Forelimb muscle (tissue), 1 donor: ENCODE measurements at regions not wholly inside any gene's neighbourhood (a gene's known extent, or its start where the extent isn't known, plus 50 kb on each side); places are given as distances from the start of the nearest gene placed in this dataset.
"Not testable (repeated sequence)": the region's sequence is repeated elsewhere in the genome, so short reads cannot be mapped to it uniquely, and the experiment has no call there.

Source experiments
- DNase-seq: peaks from one replicate; pipeline ENCODE4 v3.0.0-alpha.2; 2013; ENCODE audit warnings: low read depth

DNA sequence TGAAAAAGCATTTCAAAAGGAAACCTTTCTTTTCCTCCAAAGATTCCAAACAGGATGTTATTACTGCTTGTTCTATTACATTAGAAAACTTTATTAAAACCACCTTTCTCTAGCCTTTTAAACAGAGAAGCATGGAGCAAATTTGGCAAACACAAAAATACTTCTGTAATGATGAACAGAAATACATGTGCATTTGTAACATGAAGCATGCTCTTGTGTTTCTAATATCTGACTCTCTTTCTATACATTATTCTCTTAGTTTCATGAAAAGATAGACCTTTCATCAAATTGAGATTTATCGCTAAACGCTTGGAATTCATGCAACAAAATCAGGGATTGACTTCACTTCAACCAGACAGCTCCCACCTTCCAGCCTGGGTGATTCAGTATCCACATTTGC lies 152.8 kb upstream of the IRS2 start:
- DNase-seq, result peak; percentile 13

GRCh38 chr13:109938255-109938936 lies 152.0 kb upstream of the IRS2 start:
- DNase-seq, result peak; percentile 89

- DNase-seq, result not testable (repeated sequence)
Measured at GRCh38 chr13:109934520-109934919, 148.1 kb upstream of the IRS2 start.

GRCh38 chr13:109933476-109933875 lies 147.1 kb upstream of the IRS2 start:
- DNase-seq, result no peak

- no peak for DNase-seq
Measured at GRCh38 chr13:109924376-109924775, 138.0 kb upstream of the IRS2 start.

DNA sequence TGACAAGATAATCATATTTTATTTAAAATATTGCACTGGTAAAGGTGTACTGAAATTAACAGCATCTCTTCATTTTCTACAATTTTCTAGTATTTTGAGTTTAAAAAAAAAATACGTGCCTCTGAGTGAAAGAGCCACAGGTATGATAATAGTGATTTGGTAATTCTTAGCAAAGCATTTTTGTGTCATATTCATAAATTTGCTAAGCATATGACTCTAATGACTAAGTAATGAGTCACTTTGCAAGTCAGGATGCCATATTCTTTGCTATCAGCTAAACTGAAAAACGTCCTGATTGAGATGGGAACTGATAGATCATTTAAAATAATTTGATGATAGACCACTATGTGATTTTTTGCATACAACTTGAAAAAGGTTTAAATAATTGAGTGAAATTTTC lies 136.1 kb upstream of the IRS2 start:
- no peak for DNase-seq

DNA sequence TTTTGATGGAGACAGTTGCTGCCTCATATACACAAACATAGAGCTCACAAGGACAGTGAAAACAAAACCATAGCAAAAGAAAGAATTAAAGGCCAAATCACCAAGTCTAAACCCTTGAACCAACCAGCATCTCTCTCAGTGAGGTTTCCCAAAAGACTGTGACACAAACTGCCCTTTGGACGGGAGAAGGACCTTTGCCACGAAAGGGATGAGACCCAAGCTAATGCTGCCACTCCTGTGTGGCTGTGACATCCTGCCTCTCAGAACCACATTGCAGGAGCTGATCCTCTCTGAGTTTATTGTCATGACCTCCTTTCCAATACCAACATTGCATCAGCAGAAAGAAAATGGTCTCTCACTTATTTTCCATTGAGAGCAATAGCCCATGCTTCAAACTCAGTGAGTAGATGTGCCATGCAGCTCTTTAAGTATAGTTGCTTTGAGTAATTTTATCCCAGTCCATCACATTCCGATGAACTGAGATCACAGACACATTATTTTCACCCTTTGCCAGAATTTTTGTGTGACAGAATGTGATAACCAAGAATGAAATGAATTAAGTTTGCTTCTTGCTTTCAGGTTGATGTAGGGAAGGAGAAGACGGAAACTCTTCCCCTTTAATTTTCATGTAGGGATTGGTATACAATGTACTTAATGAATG lies 133.5 kb upstream of the IRS2 start:
- no peak for DNase-seq

DNA sequence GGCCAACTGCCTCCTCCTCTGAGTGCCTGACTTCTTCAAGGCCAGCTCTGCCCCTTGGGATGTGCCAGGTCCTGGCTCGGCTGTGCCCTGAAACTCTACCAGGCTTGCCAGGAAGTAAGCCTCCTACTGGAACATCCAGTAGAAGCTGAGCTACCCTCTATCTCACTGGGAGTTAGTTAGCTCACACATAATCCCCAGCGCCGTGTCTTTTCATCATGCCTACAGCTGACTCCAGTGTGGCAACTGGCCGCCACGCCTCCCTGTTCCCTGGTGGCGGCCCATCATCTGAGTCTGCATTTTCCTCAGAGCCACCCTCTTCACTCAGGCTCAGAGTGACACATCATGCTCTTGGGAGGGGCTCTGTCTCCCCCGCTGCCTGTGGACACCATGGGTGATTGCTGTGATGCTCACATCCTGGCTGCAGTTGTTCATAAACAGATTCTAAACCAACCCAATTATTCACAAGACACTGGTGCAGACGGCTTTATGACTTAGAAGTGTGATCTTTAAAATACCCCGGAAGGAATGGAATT lies 131.9 kb upstream of the IRS2 start:
- DNase-seq, result no peak

- DNase-seq, result no peak
Measured at GRCh38 chr13:109917422-109917821, 131.0 kb upstream of the IRS2 start.

GRCh38 chr13:109913936-109914510 lies 127.6 kb upstream of the IRS2 start:
- DNase-seq, result no peak

DNA sequence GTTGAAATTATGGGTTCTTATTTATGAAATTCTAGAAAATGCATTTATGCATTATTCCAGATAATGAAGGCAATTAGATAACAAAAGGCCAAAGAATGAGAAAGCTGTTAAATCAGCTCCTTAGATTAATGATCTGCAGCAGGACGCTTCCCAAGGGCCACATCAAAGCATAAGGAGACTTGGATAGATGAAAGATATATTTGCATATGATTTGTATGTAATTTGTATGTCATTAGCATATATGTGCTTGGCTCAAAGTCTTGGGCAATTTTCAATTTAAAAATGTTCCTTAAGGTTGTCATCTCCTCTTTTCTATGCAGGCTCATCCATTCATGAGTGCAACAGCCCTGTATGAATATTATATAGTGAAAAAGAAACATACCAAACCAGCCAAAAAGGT lies 126.8 kb upstream of the IRS2 start:
- DNase-seq, result no peak

DNA sequence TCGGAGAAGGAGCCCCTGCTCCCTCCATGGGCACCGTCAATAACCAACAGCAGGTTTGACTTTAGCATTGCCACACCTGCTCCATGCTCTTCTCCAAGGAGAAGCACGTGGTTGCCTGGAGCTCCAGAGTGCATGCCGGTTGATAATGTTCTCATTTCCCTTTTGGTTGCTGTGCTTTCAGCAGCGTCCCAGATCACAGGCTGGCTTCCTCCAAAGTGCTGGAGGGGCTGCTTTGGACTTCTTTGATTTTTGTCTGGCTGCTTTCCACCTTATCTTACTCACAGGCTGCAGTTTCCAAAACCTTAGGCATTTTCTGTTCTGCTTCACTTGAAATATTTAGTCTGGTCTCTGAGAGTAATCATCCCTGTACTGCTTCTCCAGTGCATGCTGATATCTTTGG lies 123.8 kb upstream of the IRS2 start:
- no peak for DNase-seq

- DNase-seq, result no peak
Measured at GRCh38 chr13:109906976-109907375, 120.6 kb upstream of the IRS2 start.

- no peak for DNase-seq
Measured at GRCh38 chr13:109904218-109904617, 117.8 kb upstream of the IRS2 start.

GRCh38 chr13:109900741-109901140 lies 114.4 kb upstream of the IRS2 start:
- no peak for DNase-seq

- no peak for DNase-seq
Measured at GRCh38 chr13:109900320-109900719, 113.9 kb upstream of the IRS2 start.

DNA sequence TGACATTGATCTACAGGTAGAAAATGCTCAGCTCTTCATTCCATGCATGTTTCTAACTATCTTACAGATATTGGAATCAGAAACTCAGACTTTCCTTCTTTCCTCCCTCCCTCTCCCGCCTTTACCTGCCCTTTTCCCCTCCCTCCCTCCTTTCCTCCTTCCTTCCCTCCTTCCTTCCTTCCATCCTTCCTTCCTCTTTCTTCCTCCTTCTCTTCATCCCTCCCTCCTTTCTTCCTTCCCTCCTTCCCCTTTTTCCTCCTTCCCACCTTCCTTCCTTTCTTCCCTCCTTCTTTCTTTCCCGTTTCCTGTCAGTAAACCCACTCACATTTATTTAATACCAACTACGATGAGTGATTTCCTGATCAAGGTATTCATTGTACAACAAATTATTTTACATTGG lies 113.4 kb upstream of the IRS2 start:
- DNase-seq, result no peak

GRCh38 chr13:109899316-109899715 lies 112.9 kb upstream of the IRS2 start:
- peak; percentile 35 for DNase-seq

DNA sequence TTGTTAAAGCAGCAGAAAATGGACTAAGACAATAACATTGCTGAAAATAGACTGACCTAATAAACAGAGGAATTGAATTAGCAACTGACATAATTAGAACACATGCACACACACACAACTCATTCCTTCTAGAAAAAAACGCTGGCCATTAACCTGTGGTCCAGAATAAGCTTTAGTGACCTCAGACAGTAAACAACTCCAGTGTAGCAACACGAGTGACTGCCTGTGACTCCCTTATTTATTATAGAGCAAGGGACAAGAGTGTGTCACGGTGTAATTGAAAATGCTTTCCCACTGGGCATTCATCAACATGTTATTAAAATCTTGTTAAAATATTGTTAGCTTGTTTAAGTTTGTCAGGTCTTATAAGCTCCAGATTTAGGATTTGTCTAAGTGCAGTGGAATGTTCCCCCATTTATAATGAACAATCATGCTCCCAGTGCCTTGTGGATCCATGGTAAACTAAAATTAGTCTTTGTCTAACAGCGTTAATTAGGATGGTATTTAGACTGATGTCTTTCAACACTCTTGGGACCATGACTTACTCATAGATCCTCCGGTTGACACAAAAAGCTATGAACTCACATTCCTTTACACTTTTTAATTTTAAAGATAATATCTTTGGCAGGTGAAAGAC lies 111.7 kb upstream of the IRS2 start:
- no peak for DNase-seq

- DNase-seq, result no peak
Measured at GRCh38 chr13:109892101-109892500, 105.7 kb upstream of the IRS2 start.

GRCh38 chr13:109885235-109885634 lies 98.9 kb upstream of the IRS2 start:
- no peak for DNase-seq

DNA sequence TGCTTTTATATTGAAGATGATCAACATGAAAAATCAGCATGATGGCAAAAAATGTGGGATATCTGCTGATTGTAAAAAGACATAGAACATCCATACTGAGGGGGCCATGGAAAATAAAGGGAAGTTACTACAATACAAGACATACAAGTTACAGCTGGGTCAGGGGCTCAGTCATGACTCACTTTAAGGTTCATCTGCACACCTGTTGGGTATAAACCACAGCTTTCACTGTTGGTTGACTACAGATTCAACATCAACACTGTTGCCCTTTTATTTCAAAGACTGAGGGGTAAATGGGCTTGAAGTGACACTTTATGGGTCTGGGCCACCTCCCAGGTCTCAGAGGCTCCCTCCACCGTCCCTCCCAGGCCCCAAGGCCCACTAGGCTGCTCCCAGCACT lies 98.1 kb upstream of the IRS2 start:
- DNase-seq, result no peak
